HG03139 (cell line): ENCODE measurements at regions not wholly inside any gene's neighbourhood (a gene's known extent, or its start where the extent isn't known, plus 50 kb on each side); places are given as distances from the start of the nearest gene placed in this dataset.
"Not testable (repeated sequence)": the region's sequence is repeated elsewhere in the genome, so short reads cannot be mapped to it uniquely, and the experiment has no call there.

Source experiments
- ATAC-seq: cut with Tn5 transposase; IDR thresholded peaks from one replicate; pipeline ENCODE4 v1.9.1; 2021; ENCODE audit not compliant: unreplicated experiment

DNA sequence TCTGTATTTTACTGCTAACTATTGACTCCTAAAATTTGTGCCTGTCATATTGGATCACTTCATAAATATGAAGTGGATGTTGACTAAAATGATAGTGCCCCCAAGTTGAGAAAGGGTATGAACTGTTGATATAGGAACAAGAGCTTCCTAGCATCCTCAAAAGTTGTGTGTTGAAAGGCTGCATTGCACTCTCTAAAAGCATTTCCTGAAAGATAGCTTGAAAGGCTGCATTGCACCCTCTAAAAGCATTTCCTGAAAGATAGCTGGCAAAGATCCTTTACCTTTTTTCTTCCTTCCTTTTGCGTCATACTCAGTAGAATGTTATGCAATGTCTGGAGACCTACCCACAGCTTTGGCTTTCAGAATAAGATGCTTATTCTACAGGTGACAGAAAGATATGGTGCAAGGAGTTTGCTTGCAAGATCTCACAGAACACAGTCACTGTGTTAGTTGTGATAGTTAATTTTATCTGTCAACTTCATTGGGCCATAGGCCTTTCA, 274.6 kb upstream of the GALNTL6 start:
- no peak for ATAC-seq

DNA sequence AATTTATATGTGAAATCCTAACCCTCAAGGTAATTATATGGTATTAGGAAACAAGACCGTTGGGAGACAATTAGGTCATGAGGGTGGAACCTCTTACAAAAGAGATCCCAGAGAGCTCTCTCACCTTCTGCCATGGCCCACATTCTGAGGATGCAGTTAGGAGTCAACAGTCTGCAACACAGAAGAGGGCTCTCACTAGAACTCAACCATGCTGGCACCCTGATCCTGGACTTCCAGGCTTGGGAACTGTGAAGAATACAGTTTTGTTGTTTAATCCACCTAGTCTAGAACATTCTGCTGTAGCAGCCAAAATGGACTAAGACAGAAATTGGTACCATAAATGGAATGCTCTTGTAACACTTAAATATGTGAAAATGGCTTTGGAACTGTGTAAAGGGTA, 278.8 kb upstream of the GALNTL6 start:
- ATAC-seq: no peak

DNA sequence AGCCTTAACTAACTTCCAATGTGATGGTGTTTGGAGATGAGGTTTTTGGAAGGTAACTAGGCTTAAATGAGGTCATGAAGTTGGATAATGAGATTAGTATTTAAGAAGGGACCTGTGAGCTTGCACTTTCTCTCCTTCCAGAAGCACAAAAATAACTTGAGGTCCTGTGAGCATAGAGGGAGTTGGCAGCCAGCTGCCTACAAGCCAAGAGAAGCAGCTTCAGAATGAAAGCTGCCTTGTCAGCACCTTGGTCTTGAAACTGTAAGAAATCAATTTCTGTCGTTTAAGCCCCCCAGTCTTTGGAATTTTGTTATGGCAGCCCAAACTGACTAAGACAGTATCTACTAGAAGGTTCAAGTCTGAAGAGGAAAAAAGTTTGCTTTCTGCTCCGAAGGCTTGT, 280.2 kb upstream of the GALNTL6 start:
- no peak for ATAC-seq

DNA sequence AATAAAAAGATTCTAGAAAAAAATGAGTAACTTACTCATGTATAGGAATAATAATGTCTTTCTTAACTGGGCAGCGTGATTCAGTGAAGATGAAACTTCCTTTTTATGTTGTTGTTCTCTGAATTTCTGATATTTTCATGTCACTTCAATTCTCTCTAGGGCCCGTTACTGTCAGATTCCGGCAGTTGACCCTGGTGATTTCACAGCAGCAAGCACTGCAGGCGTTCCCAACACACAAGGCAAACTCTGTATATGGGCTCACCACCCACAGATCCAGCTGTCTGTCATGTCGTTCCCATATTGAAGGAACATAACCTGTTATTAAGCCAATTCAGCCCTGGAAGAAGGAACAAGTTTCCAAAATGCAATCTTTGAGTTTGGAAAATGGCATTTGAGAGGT, 288.3 kb upstream of the GALNTL6 start:
- no peak for ATAC-seq

DNA sequence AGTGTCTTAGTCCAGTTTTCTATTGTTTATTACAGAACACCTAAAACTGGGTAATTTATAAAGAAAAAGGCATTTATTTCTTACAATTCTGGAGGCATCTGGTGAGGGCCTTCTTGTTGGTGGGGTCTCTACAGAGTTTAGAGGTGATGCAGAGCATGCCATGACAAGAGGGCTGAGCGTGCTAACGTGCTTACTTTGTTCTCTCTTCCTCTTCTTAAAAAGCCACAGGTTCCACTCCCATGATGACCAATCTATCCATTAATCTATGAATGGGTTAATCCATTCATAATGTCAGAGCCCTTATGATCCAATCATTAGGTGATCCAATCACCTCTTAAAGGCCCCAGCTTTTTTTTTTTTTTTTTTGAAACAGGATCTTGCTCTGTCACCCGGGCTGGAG, 291.5 kb upstream of the GALNTL6 start:
- ATAC-seq: no peak

DNA sequence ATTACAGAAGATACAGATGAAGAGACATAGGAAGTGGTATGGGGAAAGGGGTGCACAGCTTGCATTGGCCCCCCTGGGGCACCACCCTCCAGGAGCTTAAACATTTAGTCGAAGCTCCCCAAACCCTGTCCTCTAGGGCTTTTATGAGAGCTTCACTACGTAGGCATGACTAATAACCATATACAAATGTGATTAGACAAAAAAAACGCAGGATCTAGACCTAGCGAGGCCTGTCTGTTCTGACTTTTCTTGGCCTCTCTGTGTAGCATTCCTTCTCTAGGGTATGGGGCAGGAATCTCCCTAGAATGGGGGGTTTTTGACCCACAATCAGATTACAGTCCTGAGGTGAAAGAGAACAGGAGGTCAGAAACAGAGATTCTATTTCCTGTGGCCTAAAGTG, 293.7 kb upstream of the GALNTL6 start:
- no peak for ATAC-seq

DNA sequence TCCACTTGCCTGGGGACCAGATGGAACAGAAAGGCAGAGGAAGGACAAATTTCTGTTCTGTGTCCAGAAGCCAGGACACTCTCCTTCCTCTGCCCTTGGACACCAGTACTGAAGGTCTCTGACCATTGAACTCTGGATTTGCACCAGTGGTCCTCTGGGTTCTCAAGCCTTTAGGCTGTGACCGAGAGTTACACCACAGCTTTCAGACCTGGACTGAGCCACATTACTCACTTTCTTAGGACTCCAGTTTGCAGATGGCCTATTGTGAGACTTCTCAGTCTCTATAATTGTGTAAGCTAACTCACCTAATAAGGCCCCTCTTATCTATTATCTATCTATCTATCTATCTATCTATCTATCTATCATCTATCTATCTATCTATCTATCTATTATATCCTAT, 295.3 kb upstream of the GALNTL6 start:
- no peak for ATAC-seq

DNA sequence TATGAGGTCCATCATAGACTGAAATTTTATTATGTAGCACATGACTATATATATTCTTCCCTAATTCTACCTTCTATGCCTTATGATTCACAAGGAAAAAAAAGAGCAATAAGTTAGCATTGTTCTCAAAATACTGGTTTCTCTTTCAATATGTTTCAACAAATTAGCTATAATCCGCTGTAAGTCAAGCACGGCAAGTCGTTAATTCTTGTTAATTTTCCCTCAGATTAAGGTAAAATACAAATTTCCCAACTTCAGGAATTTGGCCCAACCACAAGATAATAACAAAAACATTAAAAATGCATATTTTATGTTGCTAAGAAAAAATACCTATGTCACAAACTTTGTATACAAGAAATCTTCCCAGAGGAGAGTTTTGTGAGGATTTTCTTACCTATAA, 296.5 kb upstream of the GALNTL6 start:
- no peak for ATAC-seq

DNA sequence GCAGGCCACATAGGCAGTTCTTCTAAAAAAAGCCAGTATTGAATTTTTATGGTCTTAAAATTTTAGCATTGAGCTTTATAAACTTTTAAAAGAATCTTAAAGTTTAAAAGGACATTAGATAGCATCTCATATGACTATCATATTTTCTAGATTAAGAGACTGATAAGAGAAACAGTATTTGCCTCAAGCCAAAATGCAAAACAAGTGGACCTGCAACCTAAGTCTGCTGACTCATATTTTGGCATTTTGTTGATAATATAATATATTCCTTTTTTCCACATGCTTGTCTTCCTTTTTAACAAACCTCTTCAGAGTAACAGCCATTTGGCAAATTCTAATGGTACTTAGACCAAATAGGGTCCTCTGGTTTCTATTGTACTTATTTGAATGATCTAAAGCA, 328.5 kb upstream of the GALNTL6 start:
- ATAC-seq: no peak

DNA sequence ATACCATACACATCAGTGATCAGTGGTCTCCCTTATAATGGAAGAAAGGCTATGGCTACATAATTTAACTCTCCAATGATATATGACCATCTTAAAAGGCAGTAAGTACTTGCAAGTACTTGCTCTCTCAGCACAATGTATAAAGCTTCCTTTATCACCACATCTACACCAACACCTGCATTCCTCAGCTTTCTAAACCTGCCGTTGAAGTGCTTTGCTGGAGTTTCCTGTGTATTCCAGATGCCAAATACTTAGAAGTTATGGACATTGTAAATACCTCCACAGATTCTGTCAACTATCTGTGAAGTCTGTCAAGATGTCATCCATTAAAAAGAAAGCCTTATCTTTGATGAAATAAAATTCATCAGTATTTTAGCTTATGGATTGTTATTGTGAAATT, 335.0 kb upstream of the GALNTL6 start:
- no peak for ATAC-seq

DNA sequence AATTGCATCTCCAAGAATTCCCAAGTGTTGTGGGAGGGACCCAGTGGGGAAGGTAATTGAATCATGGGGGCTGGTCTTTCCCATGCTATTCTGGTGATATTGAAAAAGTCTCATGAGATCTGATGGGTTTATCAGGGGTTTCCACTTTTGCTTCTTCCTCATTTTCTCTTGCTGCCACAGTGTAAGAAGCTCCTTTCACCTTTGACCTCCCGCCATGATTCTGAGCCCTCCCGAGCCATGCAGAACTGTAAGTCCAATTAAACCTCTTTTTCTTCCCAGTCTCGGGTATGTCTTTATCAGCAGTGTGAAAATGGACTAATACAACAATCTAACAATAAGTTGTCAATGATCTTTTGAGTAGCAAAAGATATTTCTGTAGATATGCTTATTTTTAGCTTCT, 338.1 kb upstream of the GALNTL6 start:
- ATAC-seq: not testable (repeated sequence)

DNA sequence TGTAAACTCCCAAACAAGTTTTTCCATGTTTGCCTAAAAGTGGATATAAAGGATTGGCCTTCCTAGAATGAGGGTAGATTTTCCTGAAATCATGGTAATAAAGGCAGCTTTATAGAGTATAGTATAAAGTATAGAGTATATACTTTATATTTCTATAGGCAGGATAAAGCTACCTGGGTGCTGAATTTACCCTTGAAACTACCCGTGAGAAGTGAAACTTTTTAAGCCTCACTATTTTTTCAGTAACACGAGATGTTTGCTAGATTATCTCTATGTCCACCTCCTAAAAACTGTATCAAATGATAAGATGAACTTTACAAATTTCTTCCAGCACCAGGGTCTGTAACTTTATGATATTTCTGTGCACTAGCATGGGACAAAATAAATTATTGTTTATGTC, 340.0 kb upstream of the GALNTL6 start:
- ATAC-seq: no peak

DNA sequence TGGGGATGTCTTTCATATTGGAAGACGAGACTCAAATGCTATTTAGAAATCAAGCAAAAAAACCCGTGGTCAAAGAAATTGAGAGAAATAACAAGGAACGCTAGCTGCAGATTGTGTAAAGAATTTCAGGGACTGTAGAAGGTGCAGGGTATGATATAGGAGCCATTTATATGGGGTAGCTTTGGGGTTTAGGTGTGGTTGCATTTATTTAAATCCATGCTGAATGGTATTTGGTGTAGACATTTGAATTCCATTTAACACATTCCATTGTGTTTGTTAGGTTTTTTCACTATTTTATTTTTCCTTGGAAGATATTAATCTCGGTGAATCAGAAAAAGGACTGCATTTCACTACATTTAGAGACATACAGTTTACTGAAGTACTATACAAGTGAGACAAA, 341.0 kb upstream of the GALNTL6 start:
- no peak for ATAC-seq

DNA sequence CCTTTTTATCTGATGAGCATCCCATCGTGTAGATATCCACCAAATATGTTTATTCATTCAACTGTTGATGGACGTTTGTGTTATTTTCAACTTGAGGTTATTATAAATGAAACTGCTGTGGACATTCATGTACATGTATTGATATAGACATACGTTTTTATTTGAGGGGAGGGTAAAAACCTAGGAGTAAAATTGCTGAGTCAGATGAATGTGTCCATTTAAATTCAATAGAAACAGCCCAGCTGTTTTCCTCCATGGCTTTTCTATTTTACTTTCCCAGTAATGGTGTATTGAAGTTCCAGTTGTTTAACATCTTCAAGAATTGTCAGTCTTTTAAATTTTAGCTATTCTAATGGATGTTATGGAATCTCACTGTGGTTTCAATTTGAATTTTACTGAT, 348.7 kb upstream of the GALNTL6 start:
- no peak for ATAC-seq

DNA sequence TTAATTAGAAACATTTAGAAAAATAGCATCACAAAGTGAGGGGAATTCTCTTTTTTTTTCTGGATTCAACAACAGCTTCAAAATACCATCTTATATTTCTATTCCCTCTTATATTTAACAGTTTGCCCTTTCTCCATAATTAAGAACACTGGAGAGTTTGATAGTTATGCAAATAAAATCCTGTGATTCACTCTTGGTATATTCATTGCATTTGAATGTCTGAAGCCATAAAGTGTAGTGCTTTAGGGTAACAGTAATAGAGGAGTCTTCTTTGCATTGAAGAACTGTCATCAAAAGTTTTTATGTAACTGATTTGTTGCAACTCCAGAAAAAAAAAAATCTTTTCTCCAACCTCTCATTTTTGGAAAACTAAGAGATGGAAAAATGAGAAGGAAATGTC, 352.0 kb upstream of the GALNTL6 start:
- no peak for ATAC-seq

DNA sequence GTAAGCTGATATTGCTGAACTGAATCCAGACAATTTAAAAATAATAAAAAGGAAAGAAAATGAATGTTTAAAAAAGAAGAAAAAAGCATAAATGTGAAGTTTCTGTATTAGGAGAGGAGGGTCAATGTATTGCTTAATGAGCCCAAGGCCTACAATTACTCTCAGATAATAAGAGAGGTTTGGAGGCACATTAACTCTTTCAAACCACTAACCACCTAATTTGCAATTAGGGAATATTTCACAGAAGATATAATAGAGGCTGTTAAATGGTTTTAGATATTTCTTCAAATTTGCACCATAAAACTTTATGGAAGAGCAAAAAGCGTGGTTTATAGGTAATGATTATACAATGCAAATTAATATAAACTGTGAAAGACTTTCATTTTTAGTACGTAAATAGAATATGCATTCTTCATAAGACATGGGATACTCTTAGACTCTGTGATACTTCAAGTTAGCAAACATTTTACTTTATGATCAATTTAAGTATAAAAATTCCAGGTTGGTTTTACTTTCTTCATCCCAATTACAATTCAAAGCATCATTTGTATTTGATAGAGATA, 364.2 kb upstream of the GALNTL6 start:
- ATAC-seq: no peak

DNA sequence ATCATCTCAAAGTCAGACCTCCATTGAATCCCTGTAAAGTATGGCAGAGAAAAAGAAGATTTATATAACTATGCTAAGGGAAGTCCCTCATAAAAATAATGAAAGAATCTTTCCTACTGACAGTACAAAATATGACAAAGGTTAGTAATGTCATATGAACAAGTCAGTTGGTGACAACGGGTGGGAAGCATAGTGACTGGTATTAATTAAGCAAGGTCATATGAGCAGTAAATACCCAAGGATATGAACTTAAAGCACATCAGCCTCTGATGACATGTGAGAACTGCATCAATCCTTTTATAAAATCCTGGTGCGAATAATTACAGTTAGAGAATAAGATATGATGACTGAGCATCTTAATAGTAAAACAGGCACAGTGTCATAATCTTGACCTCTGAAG, 364.8 kb upstream of the GALNTL6 start:
- ATAC-seq: no peak

DNA sequence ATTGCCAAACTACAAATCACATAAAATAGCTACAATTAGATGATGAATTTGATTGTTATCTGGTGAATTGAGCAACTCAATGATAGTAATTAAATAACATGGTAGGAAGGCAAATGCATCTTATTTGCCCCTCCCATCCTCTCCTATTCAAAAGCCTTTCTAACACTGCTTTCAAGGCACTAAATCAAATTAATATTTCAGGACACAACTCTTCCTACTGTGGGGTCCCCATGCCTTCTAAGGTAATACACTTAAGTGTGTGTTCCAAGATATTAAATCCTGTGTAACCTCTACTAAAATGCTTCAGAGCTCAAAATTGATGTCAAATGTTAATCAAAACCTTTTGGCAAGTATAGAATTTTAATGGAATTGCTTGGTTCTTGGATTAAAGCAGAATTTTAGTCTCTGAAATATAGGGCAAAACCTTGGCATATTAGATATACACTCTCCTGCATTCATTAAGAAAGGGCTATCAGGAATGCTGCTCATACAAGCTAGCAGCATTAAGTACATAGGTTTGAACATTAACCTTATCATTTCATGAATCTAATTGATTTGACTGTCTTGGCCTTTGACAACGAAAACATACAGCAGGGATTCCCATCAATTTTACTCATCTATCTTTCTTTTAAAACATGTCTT, 371.8 kb upstream of the GALNTL6 start:
- no peak for ATAC-seq

DNA sequence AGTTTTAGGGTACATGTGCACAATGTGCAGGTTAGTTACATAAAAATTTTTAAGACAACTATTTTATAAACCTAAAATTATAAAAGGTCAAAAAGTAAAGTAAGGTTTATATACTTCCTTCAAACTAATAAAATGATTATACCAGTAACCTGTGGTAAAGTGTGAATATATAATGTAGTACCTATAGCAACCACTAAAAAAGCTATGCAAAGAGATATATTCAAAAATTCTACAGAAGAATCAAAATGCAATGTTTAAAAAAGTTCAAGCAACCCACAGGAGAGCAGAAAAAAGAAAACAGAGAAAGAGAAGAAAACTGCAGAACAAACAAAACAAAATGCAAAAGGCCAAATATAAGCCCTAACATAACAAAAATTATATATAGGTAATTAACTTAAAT, 379.5 kb upstream of the GALNTL6 start:
- ATAC-seq: no peak

DNA sequence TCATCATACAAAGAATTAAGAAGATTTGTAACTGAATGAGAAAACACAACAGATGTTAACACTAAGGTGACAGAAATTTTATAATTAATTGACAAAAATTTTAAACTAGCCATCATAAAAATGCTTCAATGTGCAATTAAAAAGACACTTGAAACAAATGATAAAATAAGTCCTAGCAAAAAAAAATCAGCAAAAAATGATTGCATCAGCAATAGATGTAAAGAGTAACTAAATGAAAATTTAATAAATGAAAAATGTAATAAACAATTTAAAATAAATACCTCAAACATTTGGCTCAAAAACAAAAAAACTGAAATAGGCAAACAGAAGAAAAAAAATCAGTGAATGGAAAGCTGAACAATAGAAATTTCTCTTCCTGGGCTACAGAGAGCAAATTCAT, 380.7 kb upstream of the GALNTL6 start:
- ATAC-seq: no peak

DNA sequence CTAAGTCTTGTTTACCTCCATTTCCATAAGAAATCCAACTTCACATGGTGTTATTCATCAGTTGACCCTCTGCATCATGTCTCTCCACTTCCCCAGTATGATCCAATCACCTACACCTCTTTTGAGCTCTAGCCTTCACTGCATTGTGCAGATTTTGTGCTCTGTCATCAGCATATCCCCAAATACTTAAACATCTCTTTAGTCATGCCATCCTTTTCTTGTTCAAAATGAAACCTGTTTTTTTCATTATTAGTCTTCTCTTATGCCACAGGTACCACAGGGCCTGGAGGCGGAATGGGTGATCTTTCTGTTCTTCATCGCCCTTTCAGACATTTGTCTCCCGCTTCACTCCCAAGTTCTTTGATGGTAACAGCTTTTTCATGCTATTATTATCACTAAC, 382.7 kb upstream of the GALNTL6 start:
- no peak for ATAC-seq

DNA sequence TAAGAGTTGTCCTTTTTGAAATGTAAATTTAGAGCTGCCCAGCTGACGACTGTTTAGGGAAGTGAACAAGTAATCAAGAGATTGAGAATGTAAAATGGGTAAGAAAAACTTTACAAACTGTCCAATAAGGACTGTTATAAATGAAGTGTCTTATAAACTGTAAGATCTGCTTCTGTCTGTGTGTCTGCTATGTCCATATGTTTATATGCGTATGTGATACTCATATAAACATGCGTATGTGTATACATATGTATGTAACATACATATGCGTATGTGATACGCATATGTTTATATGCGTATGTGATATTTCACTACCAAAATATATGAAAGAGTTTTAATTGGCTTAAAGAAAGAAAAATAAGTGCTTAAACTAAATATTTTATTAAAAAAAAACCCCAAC, 416.0 kb upstream of the GALNTL6 start:
- ATAC-seq: no peak

DNA sequence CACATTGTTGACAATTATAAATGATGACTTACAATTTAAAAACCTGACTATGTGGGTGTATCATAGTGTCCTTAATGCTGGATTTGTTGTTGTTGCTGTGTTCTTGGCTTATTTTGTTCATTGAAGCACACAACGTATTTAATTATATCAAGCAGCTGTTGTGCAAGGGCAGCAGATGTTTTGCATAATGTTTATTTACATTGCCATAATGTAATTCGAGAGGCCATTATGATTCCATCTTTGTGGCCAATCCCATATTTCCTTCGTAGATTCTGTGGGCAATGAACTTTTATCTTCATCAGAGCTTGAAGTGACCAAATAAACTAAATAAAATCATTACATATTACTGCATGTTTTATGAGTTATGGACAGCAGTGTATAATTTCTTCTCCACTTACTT, 422.6 kb upstream of the GALNTL6 start:
- no peak for ATAC-seq
